ENCODE measurements at regions not wholly inside any gene's neighbourhood (a gene's known extent, or its start where the extent isn't known, plus 50 kb on each side); places are given as distances from the start of the nearest gene placed in this dataset.

DNA sequence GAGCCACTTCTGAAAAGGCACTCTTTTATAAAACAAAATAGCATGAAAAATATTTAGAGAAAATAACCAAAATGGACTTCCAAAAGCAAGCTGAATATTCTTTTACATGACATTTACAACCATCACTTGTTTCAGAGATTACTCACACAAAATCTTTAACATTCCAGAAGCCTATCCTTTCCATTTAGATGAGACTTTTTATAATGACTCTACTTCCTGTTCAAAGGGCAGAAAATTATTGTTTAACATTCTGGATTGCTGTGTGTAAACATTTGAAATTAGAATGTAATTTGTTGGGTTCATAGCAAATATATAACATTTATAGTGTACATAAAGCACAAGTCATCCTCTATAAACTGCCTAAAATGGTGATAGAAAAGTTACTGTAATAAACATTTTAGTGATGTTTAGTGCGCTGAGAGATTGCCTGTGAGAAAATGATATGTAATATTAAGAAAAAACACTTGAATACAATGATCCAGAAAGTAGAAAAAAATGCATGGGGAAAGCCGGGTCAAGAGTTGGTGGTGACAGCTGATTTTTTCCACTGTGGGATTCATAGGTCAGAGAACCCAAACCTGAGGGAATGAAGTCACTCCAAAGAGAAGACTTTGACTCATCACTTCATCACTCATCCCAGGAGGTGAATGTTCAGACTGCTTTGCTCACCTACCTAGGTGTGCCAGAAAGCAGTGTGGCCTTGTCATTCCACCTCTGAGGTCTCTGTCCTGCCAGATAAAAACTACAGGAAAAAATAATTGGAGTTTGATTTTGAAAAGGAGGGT lies 305.8 kb downstream of the ARPP21 start:
- no peak overlapping the region for H3K4me3 ChIP-seq (replicated peaks; ENCODE audit: low read depth, low read length)
- TF ChIP-seq, protein P1, sequence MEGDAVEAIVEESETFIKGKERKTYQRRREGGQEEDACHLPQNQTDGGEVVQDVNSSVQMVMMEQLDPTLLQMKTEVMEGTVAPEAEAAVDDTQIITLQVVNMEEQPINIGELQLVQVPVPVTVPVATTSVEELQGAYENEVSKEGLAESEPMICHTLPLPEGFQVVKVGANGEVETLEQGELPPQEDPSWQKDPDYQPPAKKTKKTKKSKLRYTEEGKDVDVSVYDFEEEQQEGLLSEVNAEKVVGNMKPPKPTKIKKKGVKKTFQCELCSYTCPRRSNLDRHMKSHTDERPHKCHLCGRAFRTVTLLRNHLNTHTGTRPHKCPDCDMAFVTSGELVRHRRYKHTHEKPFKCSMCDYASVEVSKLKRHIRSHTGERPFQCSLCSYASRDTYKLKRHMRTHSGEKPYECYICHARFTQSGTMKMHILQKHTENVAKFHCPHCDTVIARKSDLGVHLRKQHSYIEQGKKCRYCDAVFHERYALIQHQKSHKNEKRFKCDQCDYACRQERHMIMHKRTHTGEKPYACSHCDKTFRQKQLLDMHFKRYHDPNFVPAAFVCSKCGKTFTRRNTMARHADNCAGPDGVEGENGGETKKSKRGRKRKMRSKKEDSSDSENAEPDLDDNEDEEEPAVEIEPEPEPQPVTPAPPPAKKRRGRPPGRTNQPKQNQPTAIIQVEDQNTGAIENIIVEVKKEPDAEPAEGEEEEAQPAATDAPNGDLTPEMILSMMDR (IDR thresholded peaks at IDR 0.05; ENCODE audit: low read depth, low read length, missing control alignments), result no peak

GRCh38 chr3:35946121-35946853 lies 307.0 kb downstream of the ARPP21 start:
- H3K4me3 ChIP-seq (replicated peaks; ENCODE audit: low read depth, low read length), result no peak overlapping the region
- TF ChIP-seq, protein P1 (IDR thresholded peaks at IDR 0.05; ENCODE audit: low read depth, low read length, missing control alignments), result peak; percentile 11
- DNase-seq (ENCODE audit: extremely low read depth, low read depth), result no peak

More for the DNA sequence above, 305.8 kb downstream of the ARPP21 start:
- no peak for DNase-seq (ENCODE audit: extremely low read depth, low read depth)

GRCh38 chr3:35946854-35947515 lies 307.7 kb downstream of the ARPP21 start:
- DNase-seq (ENCODE audit: extremely low read depth, low read depth), result no peak

GRCh38 chr3:35950021-35950420 lies 310.7 kb downstream of the ARPP21 start:
- no peak for DNase-seq (ENCODE audit: extremely low read depth, low read depth)
- H3K4me3 ChIP-seq (replicated peaks; ENCODE audit: low read depth, low read length), result no peak overlapping the region
- TF ChIP-seq, protein P1 (IDR thresholded peaks at IDR 0.05; ENCODE audit: low read depth, low read length, missing control alignments), result no peak

More at GRCh38 chr3:35946854-35947515, 307.7 kb downstream of the ARPP21 start:
- H3K4me3 ChIP-seq (replicated peaks; ENCODE audit: low read depth, low read length), result no peak overlapping the region
- TF ChIP-seq, protein P1 (IDR thresholded peaks at IDR 0.05; ENCODE audit: low read depth, low read length, missing control alignments), result no peak

- no peak for DNase-seq (ENCODE audit: extremely low read depth, low read depth)
- no peak overlapping the region for H3K4me3 ChIP-seq (replicated peaks; ENCODE audit: low read depth, low read length)
- TF ChIP-seq, protein P1 (IDR thresholded peaks at IDR 0.05; ENCODE audit: low read depth, low read length, missing control alignments), result no peak
Observed at GRCh38 chr3:35954413-35954812, 315.1 kb downstream of the ARPP21 start.

DNA sequence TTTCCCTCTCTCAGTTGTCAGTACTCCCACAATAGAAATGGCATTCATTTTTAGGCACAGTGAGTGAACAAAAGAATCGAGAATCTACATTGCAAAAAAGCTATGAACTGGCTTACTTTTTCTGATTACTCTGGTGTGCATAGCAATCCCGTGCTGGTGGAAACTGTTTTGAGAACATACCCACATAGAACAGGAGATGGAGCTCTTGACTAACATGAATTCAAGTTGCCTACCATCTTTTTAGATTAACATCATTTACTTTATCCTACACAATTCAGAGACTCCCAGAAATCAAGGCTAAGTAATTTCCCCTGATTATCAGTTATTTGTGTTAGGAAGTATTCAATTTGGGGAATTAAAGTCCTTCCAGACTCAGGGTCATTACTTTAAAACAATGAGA lies 326.6 kb downstream of the ARPP21 start:
- H3K4me3 ChIP-seq (replicated peaks; ENCODE audit: low read depth, low read length), result no peak overlapping the region
- TF ChIP-seq, protein P1 (IDR thresholded peaks at IDR 0.05; ENCODE audit: low read depth, low read length, missing control alignments), result peak; percentile 40
- no peak for DNase-seq (ENCODE audit: extremely low read depth, low read depth)

Measured in HFF-Myc (cell line).